ENCODE measurements at regions not wholly inside any gene's neighbourhood (a gene's known extent, or its start where the extent isn't known, plus 50 kb on each side); places are given as distances from the start of the nearest gene placed in this dataset.

DNA sequence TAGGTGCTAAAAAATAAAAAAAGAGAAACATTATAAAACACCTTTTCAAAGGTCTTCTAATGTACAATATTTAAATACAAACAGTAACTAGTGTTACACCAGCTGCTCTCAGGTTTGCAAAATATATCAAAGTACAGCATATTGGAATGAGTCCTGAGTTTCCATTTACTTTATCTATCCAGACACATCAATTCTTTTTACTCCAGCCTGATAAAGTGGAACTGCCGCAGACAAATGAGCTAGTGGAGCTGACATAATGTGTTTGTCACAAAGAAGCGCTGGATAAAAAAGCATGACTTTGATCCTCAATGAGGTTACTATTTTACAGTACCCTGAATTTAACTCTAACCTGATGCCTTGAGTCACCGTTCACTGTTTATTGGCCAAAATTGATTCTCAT is 1243.1 kb downstream of the GATA3 start:
- Histone ChIP-seq H3K27me3 (no peaks in the 10 kb centered on the region), H3K27ac (no peak overlapping the region), H3K36me3 (no peaks in the 10 kb centered on the region), H3K4me1 (no peaks in the 10 kb centered on the region), H3K9me3 (no peaks in the 10 kb centered on the region), H3K4me3 (no peak overlapping the region)
- intact Hi-C loops (cut with DNase I) = no loop called here
- TF ChIP-seq POLR2A (IDR thresholded peaks at IDR 0.05) (no peak), CTCF (IDR thresholded peaks at IDR 0.05) (no peak)
- DNase-seq (ENCODE audit: extremely low spot score in 2 of 2) = no peak

DNA sequence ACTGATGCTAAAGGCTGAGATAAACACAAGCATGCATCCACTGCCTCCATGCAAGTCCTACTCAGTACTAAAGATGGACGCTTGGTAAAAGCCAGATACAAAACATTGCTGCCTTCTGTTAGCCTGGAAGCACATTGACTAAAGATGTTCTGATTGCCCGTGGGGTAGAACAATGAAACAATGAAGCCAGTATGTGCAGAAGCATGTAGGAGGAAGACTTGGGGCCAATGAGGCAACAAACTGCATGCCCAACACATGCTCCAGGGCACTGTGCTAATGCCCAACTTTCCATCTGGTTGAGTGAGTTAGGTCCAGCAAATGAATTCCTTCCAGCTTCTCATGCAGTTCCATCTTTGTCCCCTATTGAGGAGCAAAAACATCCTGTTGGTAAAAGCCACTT is 1245.5 kb downstream of the GATA3 start:
- Histone ChIP-seq H3K4me1 (no peaks in the 10 kb centered on the region), H3K4me3 (no peak overlapping the region), H3K36me3 (no peaks in the 10 kb centered on the region), H3K27ac (no peak overlapping the region), H3K9me3 (no peaks in the 10 kb centered on the region), H3K27me3 (no peaks in the 10 kb centered on the region)
- intact Hi-C loops (cut with DNase I) = no loop called here
- no peak for TF ChIP-seq CTCF (IDR thresholded peaks at IDR 0.05)
- TF ChIP-seq POLR2AphosphoS5 (IDR thresholded peaks at IDR 0.05; ENCODE audit: insufficient read depth in 1 of 2, low read depth in 1 of 2) = no peak
- no peak for TF ChIP-seq POLR2A (IDR thresholded peaks at IDR 0.05)
- no peak for DNase-seq (ENCODE audit: extremely low spot score in 2 of 2)

DNA sequence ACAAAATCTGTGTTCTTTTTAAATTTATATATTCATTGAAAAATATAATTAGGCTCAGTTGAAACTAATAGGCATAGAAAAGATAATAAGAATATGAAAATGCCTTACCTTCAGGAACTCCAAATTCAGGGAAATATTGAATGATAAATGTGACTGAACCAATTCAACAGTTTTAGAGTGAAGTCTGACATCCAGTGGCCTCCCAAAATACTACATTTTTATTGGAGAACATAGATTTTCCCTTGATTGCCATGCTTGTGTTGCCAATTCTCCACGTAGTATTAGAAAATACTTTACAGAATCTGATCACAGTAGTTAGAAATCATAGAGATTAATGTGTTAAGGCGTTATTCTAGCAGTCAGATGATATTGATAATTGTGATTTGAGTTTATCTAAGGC is 1246.7 kb downstream of the GATA3 start:
- no peaks in the 10 kb centered on the region for H3K4me1 ChIP-seq
- no peaks in the 10 kb centered on the region for H3K36me3 ChIP-seq
- DNase-seq (ENCODE audit: extremely low spot score in 2 of 2) = no peak
- no peaks in the 10 kb centered on the region for H3K9me3 ChIP-seq
- no peak overlapping the region for H3K4me3 ChIP-seq
- no peak overlapping the region for H3K27ac ChIP-seq
- no peaks in the 10 kb centered on the region for H3K27me3 ChIP-seq
- TF ChIP-seq POLR2AphosphoS5 (IDR thresholded peaks at IDR 0.05; ENCODE audit: insufficient read depth in 1 of 2, low read depth in 1 of 2) (no peak), POLR2A (IDR thresholded peaks at IDR 0.05) (no peak), CTCF (IDR thresholded peaks at IDR 0.05) (no peak)
- intact Hi-C loops (cut with DNase I) = no loop called here

- TF ChIP-seq POLR2AphosphoS5 (IDR thresholded peaks at IDR 0.05; ENCODE audit: insufficient read depth in 1 of 2, low read depth in 1 of 2) (no peak), POLR2A (IDR thresholded peaks at IDR 0.05) (no peak), CTCF (IDR thresholded peaks at IDR 0.05) (no peak)
- no peaks in the 10 kb centered on the region for H3K9me3 ChIP-seq
- no peak overlapping the region for H3K27ac ChIP-seq
- no peaks in the 10 kb centered on the region for H3K36me3 ChIP-seq
- no peak for DNase-seq (ENCODE audit: extremely low spot score in 2 of 2)
- H3K27me3 ChIP-seq = no peaks in the 10 kb centered on the region
- intact Hi-C loops (cut with DNase I) = no loop called here
- no peaks in the 10 kb centered on the region for H3K4me1 ChIP-seq
- no peak overlapping the region for H3K4me3 ChIP-seq
Observed at GRCh38 chr10:9301554-9301953, 1247.1 kb downstream of the GATA3 start.

- no peak overlapping the region for H3K4me3 ChIP-seq
- no peaks in the 10 kb centered on the region for H3K27me3 ChIP-seq
- no peaks in the 10 kb centered on the region for H3K4me1 ChIP-seq
- intact Hi-C loops (cut with DNase I) = no loop called here
- DNase-seq (ENCODE audit: extremely low spot score in 2 of 2) = no peak
- H3K36me3 ChIP-seq = no peaks in the 10 kb centered on the region
- H3K27ac ChIP-seq = no peak overlapping the region
- TF ChIP-seq POLR2A (IDR thresholded peaks at IDR 0.05) (no peak), CTCF (IDR thresholded peaks at IDR 0.05) (peak in 1 of 3 experiments; percentile 20)
- H3K9me3 ChIP-seq = no peaks in the 10 kb centered on the region
Observed at GRCh38 chr10:9302140-9302746, 1247.8 kb downstream of the GATA3 start.
